GM12864 (cell line): ENCODE measurements at regions not wholly inside any gene's neighbourhood (a gene's known extent, or its start where the extent isn't known, plus 50 kb on each side); places are given as distances from the start of the nearest gene placed in this dataset.

ENCODE experiments used
- DNase-seq: peaks from one replicate; pipeline ENCODE4 v3.0.0-alpha.2; 2011; ENCODE audit warnings: low read depth
- H3K4me3 ChIP-seq: 2 replicates; pipeline ENCODE4 v1.5.1; 2011; ENCODE audit warnings: mild to moderate bottlenecking, low read depth, low read length, control low read depth
- TF ChIP-seq, protein P1 (sequence below): IDR thresholded peaks from 2 replicates; pipeline ENCODE4 v1.5.1; 2011; ENCODE audit warnings: low read depth, mild to moderate bottlenecking, moderate library complexity, low read length, control low read depth, inconsistent platforms; ENCODE audit errors: missing control alignments

DNA sequence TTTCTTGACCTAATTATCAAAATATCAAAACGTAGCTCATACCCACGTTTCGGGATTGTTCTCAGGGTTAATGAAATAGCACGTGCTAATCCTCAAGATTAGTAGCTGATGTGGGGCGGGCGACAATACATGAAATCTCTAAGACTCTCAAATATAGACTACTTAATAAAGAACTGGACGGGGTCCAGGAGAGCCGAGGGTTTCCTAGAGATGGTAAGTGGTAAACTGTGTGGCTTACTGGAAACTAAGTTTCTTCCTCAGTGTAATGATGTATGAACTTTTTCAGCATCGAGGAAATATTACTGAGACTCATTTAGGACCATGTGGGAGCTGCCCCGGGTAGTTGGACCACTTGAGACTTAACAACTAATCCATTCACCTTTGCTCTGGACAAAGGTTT is 453.3 kb upstream of the SALL3 start:
- DNase-seq, result no peak
- TF ChIP-seq, protein P1, sequence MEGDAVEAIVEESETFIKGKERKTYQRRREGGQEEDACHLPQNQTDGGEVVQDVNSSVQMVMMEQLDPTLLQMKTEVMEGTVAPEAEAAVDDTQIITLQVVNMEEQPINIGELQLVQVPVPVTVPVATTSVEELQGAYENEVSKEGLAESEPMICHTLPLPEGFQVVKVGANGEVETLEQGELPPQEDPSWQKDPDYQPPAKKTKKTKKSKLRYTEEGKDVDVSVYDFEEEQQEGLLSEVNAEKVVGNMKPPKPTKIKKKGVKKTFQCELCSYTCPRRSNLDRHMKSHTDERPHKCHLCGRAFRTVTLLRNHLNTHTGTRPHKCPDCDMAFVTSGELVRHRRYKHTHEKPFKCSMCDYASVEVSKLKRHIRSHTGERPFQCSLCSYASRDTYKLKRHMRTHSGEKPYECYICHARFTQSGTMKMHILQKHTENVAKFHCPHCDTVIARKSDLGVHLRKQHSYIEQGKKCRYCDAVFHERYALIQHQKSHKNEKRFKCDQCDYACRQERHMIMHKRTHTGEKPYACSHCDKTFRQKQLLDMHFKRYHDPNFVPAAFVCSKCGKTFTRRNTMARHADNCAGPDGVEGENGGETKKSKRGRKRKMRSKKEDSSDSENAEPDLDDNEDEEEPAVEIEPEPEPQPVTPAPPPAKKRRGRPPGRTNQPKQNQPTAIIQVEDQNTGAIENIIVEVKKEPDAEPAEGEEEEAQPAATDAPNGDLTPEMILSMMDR, result no peak
- H3K4me3 ChIP-seq, result no peak overlapping the region

DNA sequence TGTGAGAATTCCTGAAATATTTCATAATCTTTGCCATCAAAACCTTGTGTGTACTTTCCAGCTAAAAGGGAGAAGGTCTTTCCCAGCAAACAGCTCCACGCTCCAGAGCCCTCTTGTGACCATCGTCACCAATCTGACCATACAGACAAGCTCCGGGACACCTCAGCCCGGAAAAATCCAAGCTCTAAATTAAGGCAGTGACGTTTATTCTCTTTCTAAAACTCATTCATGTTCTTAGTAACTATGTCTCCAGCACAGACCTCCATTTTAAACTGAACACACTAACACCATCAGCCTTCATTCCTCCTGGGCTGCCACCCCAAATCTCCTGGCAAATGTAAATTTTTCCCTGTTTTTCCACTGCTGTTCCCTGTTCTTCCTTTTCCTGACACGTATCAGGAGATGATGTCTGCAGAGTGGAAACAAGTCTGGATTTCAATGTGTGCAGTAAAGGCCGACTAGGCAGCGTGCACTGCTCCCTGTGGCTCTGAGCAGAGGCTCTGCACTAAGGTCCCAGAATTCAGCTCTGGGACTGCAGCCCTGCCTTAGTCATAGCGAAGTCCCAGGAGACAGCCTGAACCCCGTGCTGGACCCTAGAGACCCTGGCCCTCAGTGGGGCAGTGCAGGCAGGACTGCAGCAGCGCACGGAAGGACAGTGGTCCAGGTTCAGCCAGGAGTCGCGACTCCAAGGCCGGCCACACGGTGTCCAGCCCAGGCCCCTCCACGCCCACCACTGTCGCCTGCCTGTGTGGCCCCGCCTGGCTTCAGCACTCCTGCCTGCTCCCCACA is 452.5 kb upstream of the SALL3 start:
- DNase-seq, result no peak
- no peak overlapping the region for H3K4me3 ChIP-seq
- TF ChIP-seq, protein P1, result no peak

DNA sequence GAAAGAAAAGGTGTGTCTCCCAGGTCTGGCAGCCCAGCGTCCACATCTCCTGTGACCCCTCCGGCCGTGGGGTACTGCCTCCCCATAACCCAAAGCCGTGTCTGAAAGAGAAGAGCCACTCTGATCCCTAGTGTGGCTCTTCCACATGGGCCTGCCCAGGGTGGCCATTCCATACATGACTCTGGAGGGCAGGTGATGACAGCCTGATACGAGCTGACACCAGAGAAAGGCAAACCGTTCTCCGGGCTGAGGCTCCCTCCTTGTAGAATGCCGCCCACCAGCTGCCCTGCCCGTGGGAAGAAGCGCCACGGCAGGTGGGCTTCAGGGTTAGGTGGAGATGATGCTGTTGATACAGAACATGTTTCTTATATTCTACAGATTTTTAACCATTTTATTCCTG is 451.6 kb upstream of the SALL3 start:
- TF ChIP-seq, protein P1, result no peak
- no peak for DNase-seq
- no peak overlapping the region for H3K4me3 ChIP-seq

DNA sequence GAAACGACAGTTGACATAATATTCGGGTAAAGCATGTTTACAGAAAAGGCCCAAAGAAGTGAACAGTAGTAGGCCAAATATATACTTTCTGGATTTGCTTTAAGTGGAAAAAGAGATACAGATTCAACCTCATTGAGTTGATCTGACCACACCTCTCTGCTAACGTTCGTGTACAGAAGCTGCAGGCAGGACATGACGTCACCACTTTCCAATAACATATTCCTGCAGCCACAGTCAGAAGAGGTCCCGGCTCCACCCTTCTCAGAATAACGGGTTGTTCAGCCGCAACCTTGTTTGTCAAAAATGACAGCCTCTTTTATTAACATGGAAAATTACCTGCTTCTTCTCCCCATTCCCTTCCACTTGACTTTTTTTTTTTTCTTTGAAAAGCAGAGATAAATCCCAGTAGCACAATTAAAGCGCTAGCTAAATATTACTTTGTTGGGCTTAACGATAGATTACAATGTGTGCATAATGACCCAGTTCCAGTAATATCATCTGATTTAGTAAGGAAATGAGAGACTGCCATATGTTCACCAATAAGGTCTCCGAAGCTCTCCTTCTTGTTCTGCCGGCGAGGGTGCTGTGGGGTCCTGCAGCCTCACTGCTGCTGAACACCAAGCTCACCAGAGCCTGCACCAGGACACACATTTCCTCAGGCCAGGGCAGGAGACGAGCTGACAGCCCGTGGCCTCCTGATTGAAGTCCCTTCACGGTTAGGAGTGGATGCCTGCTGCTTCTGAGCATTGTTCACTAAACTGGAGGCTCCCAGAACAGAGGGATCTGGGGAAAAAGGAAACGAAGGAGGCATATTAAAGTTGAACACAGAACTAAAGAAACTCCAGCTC is 451.0 kb upstream of the SALL3 start:
- TF ChIP-seq, protein P1, result no peak
- no peak for DNase-seq
- H3K4me3 ChIP-seq, result no peak overlapping the region

DNA sequence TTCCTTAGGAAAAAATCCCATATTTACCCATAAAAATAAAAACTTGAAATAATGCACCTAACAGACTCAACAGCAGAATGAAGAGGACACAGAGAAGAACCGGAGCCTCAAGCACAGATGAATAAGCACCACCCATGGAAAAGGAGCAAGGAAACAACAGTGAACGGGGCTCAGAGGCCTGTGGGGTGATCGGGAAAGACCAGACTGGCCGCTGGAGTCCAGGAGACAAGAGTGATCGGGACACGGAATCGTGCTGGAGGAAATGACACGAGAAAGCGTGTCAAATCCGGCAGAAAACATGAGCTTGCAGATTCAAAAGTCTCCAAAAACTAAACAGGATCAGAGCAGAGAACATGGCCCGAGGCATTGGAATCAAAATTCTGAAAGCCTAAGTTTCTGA is 448.0 kb upstream of the SALL3 start:
- H3K4me3 ChIP-seq, result no peak overlapping the region
- TF ChIP-seq, protein P1, result no peak
- no peak for DNase-seq

DNA sequence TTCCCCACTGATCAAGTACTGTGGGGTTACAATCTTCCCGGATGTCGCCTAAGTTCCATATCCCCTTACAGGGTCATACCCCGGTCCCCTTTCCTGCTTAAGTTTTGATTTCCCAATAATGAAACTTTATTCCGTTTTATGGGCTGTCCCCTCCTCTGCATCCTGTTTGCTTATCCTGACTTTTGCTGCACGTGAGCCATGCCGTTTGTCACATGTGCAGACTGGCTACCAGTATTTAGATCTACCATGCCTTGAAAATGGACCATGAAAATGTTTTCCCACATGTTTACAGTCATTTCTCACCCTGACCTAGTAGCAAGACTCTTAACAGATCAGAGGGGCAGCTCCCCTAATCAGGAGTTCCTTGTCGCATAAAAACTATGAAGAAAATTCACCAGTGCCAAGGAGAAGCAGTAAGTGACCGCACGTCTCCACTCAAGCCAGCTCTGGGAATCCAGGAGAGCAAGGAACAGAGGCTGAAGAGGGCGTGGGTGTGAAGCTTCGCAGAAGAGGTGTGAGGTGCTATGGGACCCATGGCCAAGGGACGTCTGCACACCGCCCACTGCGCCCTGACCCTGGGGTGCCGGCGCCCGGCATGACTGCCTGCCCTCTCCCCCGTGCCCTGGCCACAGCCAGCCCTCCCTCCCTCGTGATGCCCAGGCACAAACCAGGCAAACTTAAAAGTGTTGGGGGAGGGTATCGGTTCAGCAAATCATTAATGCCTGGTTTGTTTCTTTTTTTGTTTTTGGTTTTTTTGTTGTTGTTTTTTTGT is 440.8 kb upstream of the SALL3 start:
- TF ChIP-seq, protein P1, result no peak
- no peak for DNase-seq
- no peak overlapping the region for H3K4me3 ChIP-seq
